AG04449 (cell line): ENCODE measurements at regions not wholly inside any gene's neighbourhood (a gene's known extent, or its start where the extent isn't known, plus 50 kb on each side); places are given as distances from the start of the nearest gene placed in this dataset.

Source experiments
- CTCF ChIA-PET: fragments of 350-600 bp; formaldehyde crosslinking; extraction: SDS; loops from one replicate; lab custom pipeline; 2021; ENCODE audit warnings: antibody characterized with exemption; lab: Yijun Ruan, JAX
- POLR2A ChIA-PET: fragments of 400-600, 350-600 bp; formaldehyde crosslinking; extraction: SDS; loops from one replicate; lab custom pipeline; 2020; ENCODE audit warnings: antibody characterized with exemption, inconsistent platforms; lab: Yijun Ruan, JAX
- DNase-seq: peaks from one replicate; pipeline ENCODE4 v3.0.0-alpha.2; 2010; ENCODE audit warnings: low read depth, low spot score
- H3K4me3 ChIP-seq: 2 replicates; pipeline ENCODE4 v1.5.1; 2011; ENCODE audit warnings: low read depth, mild to moderate bottlenecking, control low read depth, low read length
- TF ChIP-seq, protein P1 (sequence below): IDR thresholded peaks from one replicate; pipeline ENCODE4 v1.5.1; 2011; ENCODE audit warnings: mild to moderate bottlenecking, moderate library complexity, low read length, control low read depth, inconsistent platforms; ENCODE audit not compliant: insufficient read depth; ENCODE audit errors: missing control alignments

DNA sequence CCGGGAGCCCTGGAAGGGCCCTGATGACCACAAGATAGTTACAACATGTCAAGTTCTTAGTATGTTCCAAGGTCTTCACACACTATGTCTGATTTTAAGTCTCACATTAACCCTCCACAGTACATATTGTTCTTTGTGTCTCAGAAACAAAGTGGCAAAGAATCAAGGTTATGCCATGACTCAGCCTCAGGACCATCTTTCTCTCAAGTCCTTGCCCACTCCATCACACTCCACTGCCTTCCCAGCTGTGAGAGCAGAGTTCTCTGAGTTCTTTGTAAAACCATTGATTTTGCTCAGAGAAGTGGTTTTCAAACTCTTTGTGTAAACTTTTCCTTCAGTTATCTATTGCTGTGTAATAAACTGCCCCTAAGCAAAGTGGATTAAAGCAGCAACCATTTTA, 67.9 kb upstream of the C3orf80 start:
- no peak for DNase-seq
- H3K4me3 ChIP-seq: no peak overlapping the region
- POLR2A ChIA-PET: no interaction called here
- CTCF ChIA-PET: interaction anchor here (2.0 kb wide), 1 partner anchor 256 kb away, joined by 9 read pairs; no protein-coding TSS in a partner anchor
- TF ChIP-seq, protein P1, sequence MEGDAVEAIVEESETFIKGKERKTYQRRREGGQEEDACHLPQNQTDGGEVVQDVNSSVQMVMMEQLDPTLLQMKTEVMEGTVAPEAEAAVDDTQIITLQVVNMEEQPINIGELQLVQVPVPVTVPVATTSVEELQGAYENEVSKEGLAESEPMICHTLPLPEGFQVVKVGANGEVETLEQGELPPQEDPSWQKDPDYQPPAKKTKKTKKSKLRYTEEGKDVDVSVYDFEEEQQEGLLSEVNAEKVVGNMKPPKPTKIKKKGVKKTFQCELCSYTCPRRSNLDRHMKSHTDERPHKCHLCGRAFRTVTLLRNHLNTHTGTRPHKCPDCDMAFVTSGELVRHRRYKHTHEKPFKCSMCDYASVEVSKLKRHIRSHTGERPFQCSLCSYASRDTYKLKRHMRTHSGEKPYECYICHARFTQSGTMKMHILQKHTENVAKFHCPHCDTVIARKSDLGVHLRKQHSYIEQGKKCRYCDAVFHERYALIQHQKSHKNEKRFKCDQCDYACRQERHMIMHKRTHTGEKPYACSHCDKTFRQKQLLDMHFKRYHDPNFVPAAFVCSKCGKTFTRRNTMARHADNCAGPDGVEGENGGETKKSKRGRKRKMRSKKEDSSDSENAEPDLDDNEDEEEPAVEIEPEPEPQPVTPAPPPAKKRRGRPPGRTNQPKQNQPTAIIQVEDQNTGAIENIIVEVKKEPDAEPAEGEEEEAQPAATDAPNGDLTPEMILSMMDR: no peak

DNA sequence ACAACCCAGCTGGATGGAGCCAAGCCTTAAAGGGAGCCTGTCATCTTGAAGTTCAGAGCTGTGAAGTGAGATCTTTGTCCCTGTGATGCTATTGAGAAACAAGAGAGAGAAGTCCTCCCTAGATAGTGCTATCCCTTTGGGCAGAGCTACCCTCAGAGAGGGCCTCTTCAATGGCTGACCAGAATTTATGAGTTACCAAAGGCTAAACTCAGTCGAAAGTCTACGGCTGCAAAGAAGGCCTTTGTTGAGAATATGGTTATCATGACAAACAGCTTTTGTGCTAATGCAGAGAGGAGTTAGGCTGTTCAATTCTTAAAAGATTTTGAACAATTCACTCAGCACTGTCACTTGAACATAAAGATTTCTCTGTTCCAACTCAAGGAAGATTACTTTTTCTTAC, 65.9 kb upstream of the C3orf80 start:
- no peak for DNase-seq
- POLR2A ChIA-PET: no interaction called here
- TF ChIP-seq, protein P1: no peak
- no peak overlapping the region for H3K4me3 ChIP-seq
- CTCF ChIA-PET: interaction anchor here (0.6 to 1.7 kb wide), 4 partner anchors 13 to 273 kb away, joined by 3 to 10 read pairs (median 6); no protein-coding TSS in a partner anchor

DNA sequence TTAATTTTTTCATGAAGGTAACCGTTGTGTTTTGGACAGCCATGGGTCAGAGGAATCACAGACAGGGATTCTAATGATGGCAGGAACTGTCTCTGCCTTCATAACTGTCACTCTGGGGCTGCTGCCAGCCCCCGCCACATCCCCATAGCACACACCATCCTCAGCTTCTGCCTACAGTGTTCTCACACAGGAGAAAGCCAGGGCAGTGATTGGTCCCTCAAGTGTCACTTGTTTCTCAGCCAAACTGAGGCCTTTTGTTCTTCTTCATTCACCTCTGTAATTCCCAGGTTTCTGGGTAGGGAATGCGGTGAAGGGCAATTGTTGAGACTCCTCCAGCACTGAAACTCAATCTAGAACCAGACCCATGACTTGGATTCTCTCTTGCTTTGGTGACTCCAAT, 65.4 kb upstream of the C3orf80 start:
- POLR2A ChIA-PET: no interaction called here
- CTCF ChIA-PET: interaction anchor here (0.8 to 1.7 kb wide), 3 partner anchors 16 to 253 kb away, joined by 3 to 10 read pairs (median 8); no protein-coding TSS in a partner anchor
- TF ChIP-seq, protein P1: no peak
- H3K4me3 ChIP-seq: no peak overlapping the region
- no peak for DNase-seq

DNA sequence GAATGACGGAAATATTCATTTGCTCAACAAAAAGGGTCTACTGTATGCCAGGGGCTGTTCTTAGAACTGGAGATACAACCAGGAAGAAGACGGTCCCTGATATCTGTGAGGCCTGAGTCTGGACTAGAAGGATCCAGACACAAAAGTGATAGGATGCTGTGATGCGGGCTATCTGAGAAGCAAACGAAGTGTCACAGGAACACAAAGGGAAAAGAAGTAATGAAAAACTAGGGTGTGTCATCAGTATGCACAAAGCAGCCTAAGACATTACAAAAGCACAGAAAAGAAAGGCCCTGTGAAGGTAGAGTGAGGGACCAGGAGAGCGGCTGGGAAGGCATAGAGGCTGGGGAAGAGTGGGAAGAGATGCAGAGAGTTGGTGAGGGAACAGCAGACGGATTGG, 63.3 kb upstream of the C3orf80 start:
- no peak overlapping the region for H3K4me3 ChIP-seq
- TF ChIP-seq, protein P1: no peak
- DNase-seq: no peak
- ChIA-PET CTCF (interaction anchor here (1.4 to 4.2 kb wide), 17 partner anchors 9 to 283 kb away, joined by 3 to 133 read pairs (median 9); partner anchors contain the start of gene IL12A), POLR2A (no interaction called here)

DNA sequence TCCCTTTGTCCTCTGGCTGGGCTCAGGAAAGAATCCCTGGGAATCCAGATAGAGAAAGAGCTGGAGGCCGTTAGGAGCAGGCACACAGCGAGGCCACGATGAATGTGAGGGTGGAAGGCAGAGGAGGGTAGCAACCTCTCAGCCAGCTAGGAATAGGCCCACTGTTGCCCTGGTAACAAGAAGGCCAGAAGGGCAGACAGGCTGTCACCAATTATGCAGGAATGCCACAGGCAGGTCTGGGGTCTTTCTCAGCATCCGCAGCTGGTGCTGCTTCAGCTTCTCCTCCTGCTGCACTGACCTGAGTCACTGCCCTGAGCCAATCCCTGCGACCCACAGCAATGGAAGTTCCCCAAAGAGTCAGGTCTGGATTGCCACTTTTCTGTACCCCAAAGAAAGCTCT, 62.8 kb upstream of the C3orf80 start:
- ChIA-PET CTCF (interaction anchor here (0.7 to 4.2 kb wide), 48 partner anchors 9 to 897 kb away, joined by 3 to 133 read pairs (median 6); partner anchors contain the start of genes C3orf80 and IL12A), POLR2A (no interaction called here)

DNA sequence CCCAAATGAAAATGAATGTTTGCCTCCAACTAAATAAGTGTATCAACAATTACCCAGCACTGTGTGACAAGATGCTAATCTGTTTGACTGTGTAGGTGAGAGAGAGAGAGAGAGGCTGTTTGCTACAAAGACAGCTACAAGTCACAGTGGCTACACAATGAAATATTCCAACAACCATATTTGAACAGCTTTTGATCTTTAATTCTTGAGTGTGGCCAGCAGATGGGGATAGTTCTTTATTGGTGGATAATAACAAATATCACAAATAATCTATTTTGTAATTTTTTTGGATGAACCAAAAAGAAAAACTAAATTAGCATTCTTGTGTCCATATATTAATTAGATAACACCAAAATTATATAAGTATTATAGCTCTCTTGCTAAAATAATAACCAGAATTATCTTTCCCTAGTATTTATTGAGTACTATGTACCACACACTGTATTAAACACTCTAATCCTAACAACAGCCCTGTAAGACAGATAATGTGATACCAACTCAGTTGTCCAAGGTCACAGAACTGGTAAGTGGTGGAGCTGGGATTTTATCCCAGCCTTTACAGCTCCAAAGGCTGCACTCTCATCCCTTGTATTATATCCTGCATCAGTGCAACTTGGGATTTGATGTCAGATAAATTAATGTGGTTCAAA, 61.9 kb upstream of the C3orf80 start:
- no peak for DNase-seq
- ChIA-PET CTCF (interaction anchor here (0.6 to 4.2 kb wide), 72 partner anchors 8 to 898 kb away, joined by 3 to 133 read pairs (median 4); partner anchors contain the start of genes C3orf80, IL12A and TRIM59), POLR2A (no interaction called here)

More for the DNA sequence above, 62.8 kb upstream of the C3orf80 start:
- no peak for DNase-seq
- TF ChIP-seq, protein P1: no peak
- H3K4me3 ChIP-seq: no peak overlapping the region

More for the DNA sequence above, 61.9 kb upstream of the C3orf80 start:
- no peak overlapping the region for H3K4me3 ChIP-seq
- TF ChIP-seq, protein P1: peak; percentile 14
